ENCODE measurements at regions not wholly inside any gene's neighbourhood (a gene's known extent, or its start where the extent isn't known, plus 50 kb on each side); places are given as distances from the start of the nearest gene placed in this dataset.

DNA sequence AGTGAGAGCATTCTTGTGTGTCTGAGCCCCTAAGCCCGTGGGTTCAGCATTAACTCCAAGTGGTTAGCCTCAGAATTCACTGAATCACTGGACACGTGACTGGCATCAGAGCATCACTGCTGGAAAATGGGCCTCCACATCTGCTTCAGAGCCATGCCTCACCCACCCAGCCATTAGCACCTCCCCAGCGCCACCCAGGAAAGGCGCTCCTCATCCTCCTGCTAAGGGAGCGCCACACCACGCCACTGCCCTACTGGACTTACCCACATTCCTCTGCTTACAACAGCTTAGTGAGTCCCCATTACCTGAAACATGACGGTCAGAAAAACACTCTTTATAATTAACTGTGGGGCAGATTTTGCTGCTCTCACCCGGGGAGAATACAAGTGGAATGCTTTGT lies 442.6 kb upstream of the MYT1L start:
- TF ChIP-seq, protein P1, sequence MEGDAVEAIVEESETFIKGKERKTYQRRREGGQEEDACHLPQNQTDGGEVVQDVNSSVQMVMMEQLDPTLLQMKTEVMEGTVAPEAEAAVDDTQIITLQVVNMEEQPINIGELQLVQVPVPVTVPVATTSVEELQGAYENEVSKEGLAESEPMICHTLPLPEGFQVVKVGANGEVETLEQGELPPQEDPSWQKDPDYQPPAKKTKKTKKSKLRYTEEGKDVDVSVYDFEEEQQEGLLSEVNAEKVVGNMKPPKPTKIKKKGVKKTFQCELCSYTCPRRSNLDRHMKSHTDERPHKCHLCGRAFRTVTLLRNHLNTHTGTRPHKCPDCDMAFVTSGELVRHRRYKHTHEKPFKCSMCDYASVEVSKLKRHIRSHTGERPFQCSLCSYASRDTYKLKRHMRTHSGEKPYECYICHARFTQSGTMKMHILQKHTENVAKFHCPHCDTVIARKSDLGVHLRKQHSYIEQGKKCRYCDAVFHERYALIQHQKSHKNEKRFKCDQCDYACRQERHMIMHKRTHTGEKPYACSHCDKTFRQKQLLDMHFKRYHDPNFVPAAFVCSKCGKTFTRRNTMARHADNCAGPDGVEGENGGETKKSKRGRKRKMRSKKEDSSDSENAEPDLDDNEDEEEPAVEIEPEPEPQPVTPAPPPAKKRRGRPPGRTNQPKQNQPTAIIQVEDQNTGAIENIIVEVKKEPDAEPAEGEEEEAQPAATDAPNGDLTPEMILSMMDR (IDR thresholded peaks at IDR 0.05): no peak
- TF ChIP-seq, protein P2, sequence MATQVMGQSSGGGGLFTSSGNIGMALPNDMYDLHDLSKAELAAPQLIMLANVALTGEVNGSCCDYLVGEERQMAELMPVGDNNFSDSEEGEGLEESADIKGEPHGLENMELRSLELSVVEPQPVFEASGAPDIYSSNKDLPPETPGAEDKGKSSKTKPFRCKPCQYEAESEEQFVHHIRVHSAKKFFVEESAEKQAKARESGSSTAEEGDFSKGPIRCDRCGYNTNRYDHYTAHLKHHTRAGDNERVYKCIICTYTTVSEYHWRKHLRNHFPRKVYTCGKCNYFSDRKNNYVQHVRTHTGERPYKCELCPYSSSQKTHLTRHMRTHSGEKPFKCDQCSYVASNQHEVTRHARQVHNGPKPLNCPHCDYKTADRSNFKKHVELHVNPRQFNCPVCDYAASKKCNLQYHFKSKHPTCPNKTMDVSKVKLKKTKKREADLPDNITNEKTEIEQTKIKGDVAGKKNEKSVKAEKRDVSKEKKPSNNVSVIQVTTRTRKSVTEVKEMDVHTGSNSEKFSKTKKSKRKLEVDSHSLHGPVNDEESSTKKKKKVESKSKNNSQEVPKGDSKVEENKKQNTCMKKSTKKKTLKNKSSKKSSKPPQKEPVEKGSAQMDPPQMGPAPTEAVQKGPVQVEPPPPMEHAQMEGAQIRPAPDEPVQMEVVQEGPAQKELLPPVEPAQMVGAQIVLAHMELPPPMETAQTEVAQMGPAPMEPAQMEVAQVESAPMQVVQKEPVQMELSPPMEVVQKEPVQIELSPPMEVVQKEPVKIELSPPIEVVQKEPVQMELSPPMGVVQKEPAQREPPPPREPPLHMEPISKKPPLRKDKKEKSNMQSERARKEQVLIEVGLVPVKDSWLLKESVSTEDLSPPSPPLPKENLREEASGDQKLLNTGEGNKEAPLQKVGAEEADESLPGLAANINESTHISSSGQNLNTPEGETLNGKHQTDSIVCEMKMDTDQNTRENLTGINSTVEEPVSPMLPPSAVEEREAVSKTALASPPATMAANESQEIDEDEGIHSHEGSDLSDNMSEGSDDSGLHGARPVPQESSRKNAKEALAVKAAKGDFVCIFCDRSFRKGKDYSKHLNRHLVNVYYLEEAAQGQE (IDR thresholded peaks at IDR 0.05; ENCODE audit: low read depth, low read length): no peak
- TF ChIP-seq JUND (IDR thresholded peaks at IDR 0.05): no peak
- TF ChIP-seq, protein P3, sequence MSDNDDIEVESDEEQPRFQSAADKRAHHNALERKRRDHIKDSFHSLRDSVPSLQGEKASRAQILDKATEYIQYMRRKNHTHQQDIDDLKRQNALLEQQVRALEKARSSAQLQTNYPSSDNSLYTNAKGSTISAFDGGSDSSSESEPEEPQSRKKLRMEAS (IDR thresholded peaks at IDR 0.05; ENCODE audit: low read depth): no peak
